ENCODE measurements at regions not wholly inside any gene's neighbourhood (a gene's known extent, or its start where the extent isn't known, plus 50 kb on each side); places are given as distances from the start of the nearest gene placed in this dataset.

DNA sequence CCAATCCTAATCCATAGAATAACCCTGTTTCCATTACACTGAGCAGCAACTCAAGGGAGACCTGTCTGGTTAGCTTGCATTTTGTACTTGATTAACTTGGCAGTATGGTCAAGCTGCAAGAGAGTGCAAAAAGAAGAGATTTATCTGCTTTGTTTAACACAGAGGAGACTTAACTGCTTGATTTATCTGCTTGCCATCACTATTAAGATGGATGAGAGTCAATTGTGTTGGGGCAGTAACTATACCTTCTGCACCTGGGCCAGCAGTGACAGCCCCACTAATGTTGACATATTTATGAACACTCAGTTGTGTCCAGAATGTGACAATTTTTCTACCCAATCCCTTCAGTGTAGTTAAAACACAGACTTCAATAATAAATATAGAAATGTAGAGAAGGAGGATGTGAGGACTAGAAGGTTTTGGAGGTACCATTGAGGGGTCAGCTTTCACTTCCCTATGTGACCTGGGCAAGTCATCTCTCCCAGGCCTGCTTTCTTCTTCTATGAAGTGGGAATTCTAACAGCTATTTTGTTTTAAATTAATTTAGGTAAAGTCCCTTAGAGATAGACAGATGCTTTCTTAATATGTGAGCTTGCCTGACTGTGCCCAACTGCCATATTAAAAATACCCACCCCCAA, 159.1 kb upstream of the KCNK2 start:
- Histone ChIP-seq H3K9me3 (peaks cover 0 to 2% (median 0%) of the 10 kb centered on the region in 4 donors), H3K27ac (no peak overlapping the region), H3K4me1 (no peaks in the 10 kb centered on the region), H3K27me3 (no peaks in the 10 kb centered on the region), H3K36me3 (no peaks in the 10 kb centered on the region), H3K4me3 (no peak overlapping the region)
- no peak for TF ChIP-seq EP300 (IDR thresholded peaks at IDR 0.05)
- no peak for TF ChIP-seq POLR2A (IDR thresholded peaks at IDR 0.05)
- TF ChIP-seq, protein P1, sequence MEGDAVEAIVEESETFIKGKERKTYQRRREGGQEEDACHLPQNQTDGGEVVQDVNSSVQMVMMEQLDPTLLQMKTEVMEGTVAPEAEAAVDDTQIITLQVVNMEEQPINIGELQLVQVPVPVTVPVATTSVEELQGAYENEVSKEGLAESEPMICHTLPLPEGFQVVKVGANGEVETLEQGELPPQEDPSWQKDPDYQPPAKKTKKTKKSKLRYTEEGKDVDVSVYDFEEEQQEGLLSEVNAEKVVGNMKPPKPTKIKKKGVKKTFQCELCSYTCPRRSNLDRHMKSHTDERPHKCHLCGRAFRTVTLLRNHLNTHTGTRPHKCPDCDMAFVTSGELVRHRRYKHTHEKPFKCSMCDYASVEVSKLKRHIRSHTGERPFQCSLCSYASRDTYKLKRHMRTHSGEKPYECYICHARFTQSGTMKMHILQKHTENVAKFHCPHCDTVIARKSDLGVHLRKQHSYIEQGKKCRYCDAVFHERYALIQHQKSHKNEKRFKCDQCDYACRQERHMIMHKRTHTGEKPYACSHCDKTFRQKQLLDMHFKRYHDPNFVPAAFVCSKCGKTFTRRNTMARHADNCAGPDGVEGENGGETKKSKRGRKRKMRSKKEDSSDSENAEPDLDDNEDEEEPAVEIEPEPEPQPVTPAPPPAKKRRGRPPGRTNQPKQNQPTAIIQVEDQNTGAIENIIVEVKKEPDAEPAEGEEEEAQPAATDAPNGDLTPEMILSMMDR (IDR thresholded peaks at IDR 0.05), result no peak
- no peak for TF ChIP-seq POLR2AphosphoS5 (IDR thresholded peaks at IDR 0.05)
- no peak for DNase-seq
- intact Hi-C loops (cut with DNase I), result no loop called here

DNA sequence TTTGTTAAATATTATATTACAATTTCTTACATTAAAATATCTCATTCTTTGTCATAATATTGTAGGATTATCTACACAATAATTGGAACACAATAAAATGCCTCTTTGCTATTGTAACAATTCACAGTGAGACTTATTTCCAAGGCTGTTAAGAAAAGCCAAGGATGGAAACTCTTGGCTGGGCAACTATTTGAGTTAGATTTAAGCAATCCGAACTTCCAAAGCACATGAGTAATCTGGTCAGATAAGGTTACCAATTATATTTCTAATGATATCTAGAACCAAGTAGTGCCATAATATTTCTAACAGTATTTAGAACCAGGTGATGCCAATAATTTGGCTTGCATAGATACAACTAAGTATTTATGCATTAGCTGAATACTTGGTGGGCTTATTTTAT, 154.7 kb upstream of the KCNK2 start:
- TF ChIP-seq POLR2A (IDR thresholded peaks at IDR 0.05), result no peak
- TF ChIP-seq, protein P1 (IDR thresholded peaks at IDR 0.05), result no peak
- TF ChIP-seq EP300 (IDR thresholded peaks at IDR 0.05), result no peak
- no peak for TF ChIP-seq POLR2AphosphoS5 (IDR thresholded peaks at IDR 0.05)
- H3K4me3 ChIP-seq, result no peak overlapping the region
- no peak for DNase-seq
- no peaks in the 10 kb centered on the region for H3K36me3 ChIP-seq
- no peaks in the 10 kb centered on the region for H3K4me1 ChIP-seq
- H3K9me3 ChIP-seq, result peaks cover 0 to 2% (median 0%) of the 10 kb centered on the region in 4 donors
- no peaks in the 10 kb centered on the region for H3K27me3 ChIP-seq
- WGBS, 2 donors, result 69 to 89% methylated on average over 1 of the region's 1 CpG
- intact Hi-C loops (cut with DNase I), result no loop called here
- no peak overlapping the region for H3K27ac ChIP-seq

DNA sequence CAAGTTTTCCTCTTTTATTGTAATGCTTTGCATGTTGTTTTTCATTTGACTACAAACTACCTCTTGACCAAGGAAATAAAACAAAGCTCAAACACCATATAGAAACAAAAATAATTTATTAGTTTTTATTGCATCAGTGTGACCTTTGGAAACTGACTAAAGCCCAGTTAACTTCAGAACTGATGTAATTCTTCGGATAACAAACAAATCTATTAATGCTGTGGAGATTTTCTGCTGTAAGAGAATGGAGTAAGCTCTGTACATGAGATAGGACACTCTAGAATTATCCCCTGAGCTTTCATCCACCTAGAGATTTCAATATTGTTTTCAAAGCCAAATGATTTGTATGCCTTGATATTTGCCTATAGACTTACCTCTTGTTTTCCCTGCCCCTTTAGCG, 154.0 kb upstream of the KCNK2 start:
- no peaks in the 10 kb centered on the region for H3K36me3 ChIP-seq
- peaks cover 0 to 2% (median 0%) of the 10 kb centered on the region in 4 donors for H3K9me3 ChIP-seq
- DNase-seq, result no peak
- TF ChIP-seq POLR2AphosphoS5 (IDR thresholded peaks at IDR 0.05) (no peak), EP300 (IDR thresholded peaks at IDR 0.05) (no peak), POLR2A (IDR thresholded peaks at IDR 0.05) (no peak)
- TF ChIP-seq, protein P1 (IDR thresholded peaks at IDR 0.05), result no peak
- H3K4me3 ChIP-seq, result no peak overlapping the region
- H3K4me1 ChIP-seq, result no peaks in the 10 kb centered on the region
- 76 to 86% methylated on average over 2 of the region's 2 CpGs for WGBS, 2 donors
- H3K27me3 ChIP-seq, result no peaks in the 10 kb centered on the region
- intact Hi-C loops (cut with DNase I), result no loop called here
- H3K27ac ChIP-seq, result no peak overlapping the region

DNA sequence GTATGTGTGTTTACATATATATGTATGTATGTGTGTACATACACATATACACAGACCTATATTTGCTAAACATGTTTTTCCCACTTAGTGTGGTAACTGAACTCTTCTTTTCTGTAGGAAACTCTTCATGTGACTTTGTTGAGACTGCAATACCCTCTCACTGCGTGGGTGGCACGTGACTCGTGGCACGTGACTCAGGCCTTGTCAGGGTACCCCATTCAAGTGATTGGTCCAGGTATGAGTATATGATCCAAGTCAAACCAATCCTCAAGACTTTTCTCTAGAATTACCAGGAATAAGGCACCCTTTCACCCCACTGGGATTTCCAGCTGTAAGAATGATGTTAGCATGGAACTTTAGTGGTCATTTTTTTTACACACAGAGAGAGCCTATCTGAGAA, 149.2 kb upstream of the KCNK2 start:
- TF ChIP-seq POLR2A (IDR thresholded peaks at IDR 0.05) (no peak), POLR2AphosphoS5 (IDR thresholded peaks at IDR 0.05) (no peak), EP300 (IDR thresholded peaks at IDR 0.05) (no peak)
- TF ChIP-seq, protein P1 (IDR thresholded peaks at IDR 0.05), result no peak
- Histone ChIP-seq H3K4me3 (no peak overlapping the region), H3K27me3 (no peaks in the 10 kb centered on the region), H3K9me3 (no peaks in the 10 kb centered on the region), H3K27ac (no peak overlapping the region), H3K36me3 (no peaks in the 10 kb centered on the region), H3K4me1 (no peaks in the 10 kb centered on the region)
- no peak for DNase-seq
- intact Hi-C loops (cut with DNase I), result no loop called here
- WGBS, 2 donors, result 91 to 92% methylated on average over 4 of the region's 4 CpGs

DNA sequence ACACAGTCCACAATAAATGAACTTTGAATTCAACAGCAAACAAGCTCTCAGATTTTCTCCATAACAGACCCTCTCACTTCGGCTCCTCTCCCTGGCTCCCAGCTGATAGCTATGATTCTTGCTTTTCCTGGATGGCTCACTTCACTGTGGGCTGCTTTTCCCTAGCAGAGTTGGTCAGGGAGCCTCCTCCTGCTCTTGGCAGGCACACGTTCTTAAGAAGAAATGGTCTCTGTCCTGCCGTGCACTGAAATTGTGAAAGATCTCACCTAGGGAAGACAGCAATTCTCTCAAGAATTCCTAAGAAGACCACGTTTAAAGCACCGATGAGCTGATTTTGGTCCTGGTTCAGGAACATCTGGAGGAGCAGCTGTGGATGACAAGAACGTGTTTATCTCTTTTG, 148.5 kb upstream of the KCNK2 start:
- no peak for TF ChIP-seq EP300 (IDR thresholded peaks at IDR 0.05)
- TF ChIP-seq, protein P1 (IDR thresholded peaks at IDR 0.05), result no peak
- TF ChIP-seq POLR2A (IDR thresholded peaks at IDR 0.05), result no peak
- TF ChIP-seq POLR2AphosphoS5 (IDR thresholded peaks at IDR 0.05), result no peak
- Histone ChIP-seq H3K36me3 (no peaks in the 10 kb centered on the region), H3K27ac (no peak overlapping the region), H3K4me3 (no peak overlapping the region), H3K9me3 (no peaks in the 10 kb centered on the region), H3K4me1 (no peaks in the 10 kb centered on the region), H3K27me3 (no peaks in the 10 kb centered on the region)
- DNase-seq, result no peak
- intact Hi-C loops (cut with DNase I), result no loop called here
- whole genome bisulfite sequencing, 2 donors, result 63 to 71% methylated on average over 6 of the region's 6 CpGs

Data from sigmoid colon (tissue), 6 donors.